ENCODE measurements at regions not wholly inside any gene's neighbourhood (a gene's known extent, or its start where the extent isn't known, plus 50 kb on each side); places are given as distances from the start of the nearest gene placed in this dataset.

GRCh38 chr11:130787092-130787616, 129.1 kb downstream of the SNX19 start:
- intact Hi-C loops (cut with micrococcal nuclease; ENCODE audit: unreplicated experiment) (no loop called here), in situ Hi-C loops (cut with HindIII; ENCODE audit: low pct_unique_long_range_greater_than_20kb, low sequenced_read_pairs) (no loop called here)
- no peak for DNase-seq (ENCODE audit: low read depth, low spot score)
- Histone ChIP-seq H3K27me3 (ENCODE audit: control insufficient read depth, insufficient read depth, low read length) (no peaks in the 10 kb centered on the region), H3K9me3 (ENCODE audit: control insufficient read depth, insufficient read depth, low read depth, low read length) (peaks cover 10% of the 10 kb centered on the region; the same call in 1 of the 2 replicates), H3K27ac (ENCODE audit: low read length) (peak overlapping the region; percentile 42), H3K4me3 (ENCODE audit: low read depth in 2 of 2, low read length in 2 of 2) (no peak overlapping the region), H3K4me1 (ENCODE audit: control insufficient read depth, insufficient read depth, low read length) (peaks cover 12% of the 10 kb centered on the region), H3K36me3 (ENCODE audit: control insufficient read depth, insufficient read depth, low read length) (no peaks in the 10 kb centered on the region)
- no TSS peak for BruUV-seq (replicated peaks)
- peak; percentile 54; the same call in 1 of the 2 replicates for ATAC-seq
- ChIA-PET POLR2A (no interaction called here), CTCF (no interaction called here)
- TF ChIP-seq CTCF (IDR thresholded peaks at IDR 0.05) (no peak), SIN3A (IDR thresholded peaks at IDR 0.05; ENCODE audit: borderline replicate concordance, insufficient read depth, low read depth, low read length) (no peak), POLR2AphosphoS5 (IDR thresholded peaks at IDR 0.05; ENCODE audit: low read depth, low read length) (no peak)

DNA sequence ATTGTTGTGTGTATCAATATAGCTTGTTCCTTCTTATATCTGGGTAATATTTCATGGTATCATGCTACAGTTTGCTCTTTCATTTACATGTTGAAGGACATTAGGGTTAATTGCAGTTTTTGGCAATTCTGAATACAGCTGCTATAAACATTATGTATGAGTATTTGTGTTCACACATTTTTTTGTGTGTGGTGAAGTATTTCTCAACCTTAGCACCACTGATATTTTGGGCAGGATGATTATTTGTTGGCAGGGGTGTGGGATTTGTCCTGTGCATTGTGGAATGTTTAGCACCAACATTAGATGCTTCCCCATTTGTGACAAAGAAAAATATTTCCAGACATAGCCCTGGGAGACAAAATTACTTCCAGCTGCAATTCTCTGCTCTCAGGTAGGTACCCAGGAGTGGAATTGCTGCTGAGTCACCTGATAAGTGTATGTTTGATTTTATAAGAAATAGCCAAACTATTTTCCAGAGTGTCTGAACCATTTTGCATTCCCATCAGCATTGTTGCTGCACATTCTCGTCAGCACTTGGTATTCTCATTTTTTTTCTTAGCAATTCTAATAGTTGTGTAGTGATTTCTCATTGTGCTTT, 128.2 kb downstream of the SNX19 start:
- ChIA-PET CTCF (no interaction called here), POLR2A (interaction anchor here (0.5 to 0.6 kb wide), 2 partner anchors 258 to 315 kb away, joined by 3 to 7 read pairs; no protein-coding TSS in a partner anchor)
- Histone ChIP-seq H3K27me3 (ENCODE audit: control insufficient read depth, insufficient read depth, low read length) (no peaks in the 10 kb centered on the region), H3K4me3 (ENCODE audit: low read depth in 2 of 2, low read length in 2 of 2) (no peak overlapping the region), H3K36me3 (ENCODE audit: control insufficient read depth, insufficient read depth, low read length) (no peaks in the 10 kb centered on the region), H3K9me3 (ENCODE audit: control insufficient read depth, insufficient read depth, low read depth, low read length) (peaks cover 10% of the 10 kb centered on the region; the same call in 1 of the 2 replicates), H3K27ac (ENCODE audit: low read length) (no peak overlapping the region), H3K4me1 (ENCODE audit: control insufficient read depth, insufficient read depth, low read length) (peaks cover 5% of the 10 kb centered on the region; the same call in 1 of the 2 replicates)
- BruUV-seq (replicated peaks), result no TSS peak
- in situ Hi-C loops (cut with HindIII; ENCODE audit: low pct_unique_long_range_greater_than_20kb, low sequenced_read_pairs), result no loop called here
- TF ChIP-seq REST (IDR thresholded peaks at IDR 0.05; ENCODE audit: insufficient read depth in 1 of 2, low read depth in 2 of 2, low read length in 1 of 2), result no peak
- no peak for TF ChIP-seq SIN3A (IDR thresholded peaks at IDR 0.05; ENCODE audit: borderline replicate concordance, insufficient read depth, low read depth, low read length)
- no peak for TF ChIP-seq CTCF (IDR thresholded peaks at IDR 0.05)
- no peak for TF ChIP-seq TCF7L2 (IDR thresholded peaks at IDR 0.05; ENCODE audit: low read depth, low read length)
- TF ChIP-seq POLR2AphosphoS5 (IDR thresholded peaks at IDR 0.05; ENCODE audit: low read depth, low read length), result no peak
- intact Hi-C loops (cut with micrococcal nuclease; ENCODE audit: unreplicated experiment), result no loop called here
- DNase-seq (ENCODE audit: low read depth, low spot score) (no peak), ATAC-seq (no peak)

Measured in Panc1 (cell line).